ENCODE measurements at regions not wholly inside any gene's neighbourhood (a gene's known extent, or its start where the extent isn't known, plus 50 kb on each side); places are given as distances from the start of the nearest gene placed in this dataset.

GRCh38 chr1:221098471-221099405 lies 219.5 kb downstream of the HLX start:
- Histone ChIP-seq H2AFZ (ENCODE audit: low read length) (no peak overlapping the region), H3K9ac (ENCODE audit: insufficient read depth, low read depth, low read length) (no peak overlapping the region), H3K27ac (ENCODE audit: extremely low read length, insufficient read depth, low read length) (no peak overlapping the region), H3K9me3 (ENCODE audit: low read length) (no peaks in the 10 kb centered on the region), H3K79me2 (ENCODE audit: insufficient read depth, low read length) (no peaks in the 10 kb centered on the region), H3K4me3 (replicated peaks in 1 of 3; ENCODE audit: insufficient read depth in 1 of 3, low read depth in 2 of 3, low read length in 3 of 3) (no peak overlapping the region), H3K4me2 (ENCODE audit: low read depth, low read length) (no peak overlapping the region), H3K4me1 (ENCODE audit: insufficient read depth, low read length) (no peaks in the 10 kb centered on the region), H4K20me1 (ENCODE audit: insufficient read depth, low read length) (no peaks in the 10 kb centered on the region), H3K27me3 (ENCODE audit: control insufficient read depth in 1 of 2, insufficient read depth in 2 of 2, low read length in 2 of 2) (no peaks in the 10 kb centered on the region), H3K36me3 (replicated peaks in 1 of 2; ENCODE audit: control insufficient read depth in 1 of 2, insufficient read depth in 2 of 2, low read length in 2 of 2) (no peaks in the 10 kb centered on the region)
- DNase-seq (ENCODE audit: low spot score) = no peak
- no peak for ATAC-seq
- intact Hi-C loops (cut with micrococcal nuclease; ENCODE audit: unreplicated experiment) (no loop called here), in situ Hi-C loops (cut with HindIII; ENCODE audit: extremely low pct_ligation_motif_present, low pct_unique_long_range_greater_than_20kb) (no loop called here)
- no peak for FAIRE-seq
- TF ChIP-seq ZBTB34 (CRISPR knock-in tag; IDR thresholded peaks at IDR 0.05) = no peak
- TF ChIP-seq RNF219 (CRISPR knock-in tag; IDR thresholded peaks at IDR 0.05) = no peak
- no peak for TF ChIP-seq ZNF790 (CRISPR knock-in tag; IDR thresholded peaks at IDR 0.05; ENCODE audit: borderline replicate concordance)
- TF ChIP-seq MED1 (CRISPR knock-in tag; IDR thresholded peaks at IDR 0.05) = no peak
- no peak for TF ChIP-seq ZNF841 (CRISPR knock-in tag; IDR thresholded peaks at IDR 0.05; ENCODE audit: borderline replicate concordance)
- TF ChIP-seq ZNF235 (CRISPR knock-in tag; IDR thresholded peaks at IDR 0.05; ENCODE audit: borderline replicate concordance) = no peak
- TF ChIP-seq SPEN (CRISPR knock-in tag; IDR thresholded peaks at IDR 0.05; ENCODE audit: low read depth) = no peak
- TF ChIP-seq ZMAT3 (CRISPR knock-in tag; conservative IDR thresholded peaks at IDR 0.05) = no peak
- no peak for TF ChIP-seq ZNF773 (CRISPR knock-in tag; IDR thresholded peaks at IDR 0.05; ENCODE audit: borderline replicate concordance)
- no peak for TF ChIP-seq ATF7-NPFF (CRISPR knock-in tag; IDR thresholded peaks at IDR 0.05; ENCODE audit: low read depth)
- no peak for TF ChIP-seq GATAD1 (CRISPR knock-in tag; IDR thresholded peaks at IDR 0.05)
- TF ChIP-seq ZNF800 (CRISPR knock-in tag; IDR thresholded peaks at IDR 0.05) = no peak
- TF ChIP-seq NFKB2 (CRISPR knock-in tag; IDR thresholded peaks at IDR 0.05; ENCODE audit: borderline replicate concordance) = no peak
- CTCF ChIA-PET (ENCODE audit: low intra/inter-chr PET ratio, low total read pairs) = no interaction called here
- BruUV-seq (replicated peaks) = no TSS peak
- WGBS (ENCODE audit: low lambda C conversion rate) = 14% methylated on average over 10 of the region's 10 CpGs
- POLR2A ChIA-PET = no interaction called here

All from HepG2 (cell line).